ENCODE measurements at regions not wholly inside any gene's neighbourhood (a gene's known extent, or its start where the extent isn't known, plus 50 kb on each side); places are given as distances from the start of the nearest gene placed in this dataset.

GRCh38 chr9:129399634-129399990, 221.3 kb downstream of the C9orf50 start:
- TF ChIP-seq CTCF (conservative IDR thresholded peaks at IDR 0.05 in 1 of 2, IDR thresholded peaks at IDR 0.05 in 1 of 2; ENCODE audit: low read depth in 1 of 2, low read length in 2 of 2) (no peak), EZH2 (IDR thresholded peaks at IDR 0.05; ENCODE audit: low read length, missing control alignments) (no peak)

All from fibroblast of lung (primary cell).